NT2/D1 (cell line): ENCODE measurements at regions not wholly inside any gene's neighbourhood (a gene's known extent, or its start where the extent isn't known, plus 50 kb on each side); places are given as distances from the start of the nearest gene placed in this dataset.
"Not testable (repeated sequence)": the region's sequence is repeated elsewhere in the genome, so short reads cannot be mapped to it uniquely, and the experiment has no call there.

Experiments used
- DNase-seq: peaks from one replicate; pipeline ENCODE4 v3.0.0-alpha.2; 2011; ENCODE audit warnings: low read depth, low spot score
- H3K27me3 ChIP-seq: 2 replicates; pipeline ENCODE4 v1.6.0; 2011; ENCODE audit warnings: mild to moderate bottlenecking; ENCODE audit not compliant: insufficient read length, insufficient read depth
- H3K36me3 ChIP-seq: 2 replicates; pipeline ENCODE4 v1.6.1; 2011; ENCODE audit warnings: mild to moderate bottlenecking, low read length, mixed read lengths; ENCODE audit not compliant: insufficient read depth, insufficient read length
- H3K4me1 ChIP-seq: 2 replicates; pipeline ENCODE4 v1.5.1; 2011; ENCODE audit not compliant: insufficient read depth, insufficient read length
- H3K4me3 ChIP-seq: 2 replicates; pipeline ENCODE4 v1.5.1; 2011; ENCODE audit warnings: low read depth; ENCODE audit not compliant: insufficient read length
- H3K9ac ChIP-seq: 2 replicates; pipeline ENCODE4 v1.6.0; 2011; ENCODE audit warnings: low read depth; ENCODE audit not compliant: insufficient read length
- H3K9me3 ChIP-seq: 2 replicates; pipeline ENCODE4 v1.5.1; 2011; ENCODE audit warnings: mild to moderate bottlenecking, low read length; ENCODE audit not compliant: insufficient read depth
- SUZ12 ChIP-seq: IDR thresholded peaks from 2 replicates; pipeline ENCODE4 v1.6.1; 2011; ENCODE audit not compliant: insufficient read length, insufficient read depth; ENCODE audit errors: extremely low read depth
- YY1 ChIP-seq: IDR thresholded peaks from 2 replicates; pipeline ENCODE4 v1.6.1; 2011; ENCODE audit not compliant: insufficient read length, insufficient read depth
- ZNF274 ChIP-seq: IDR thresholded peaks from 2 replicates; pipeline ENCODE4 v1.6.1; 2011; ENCODE audit warnings: mild to moderate bottlenecking, low read depth, low read length

DNA sequence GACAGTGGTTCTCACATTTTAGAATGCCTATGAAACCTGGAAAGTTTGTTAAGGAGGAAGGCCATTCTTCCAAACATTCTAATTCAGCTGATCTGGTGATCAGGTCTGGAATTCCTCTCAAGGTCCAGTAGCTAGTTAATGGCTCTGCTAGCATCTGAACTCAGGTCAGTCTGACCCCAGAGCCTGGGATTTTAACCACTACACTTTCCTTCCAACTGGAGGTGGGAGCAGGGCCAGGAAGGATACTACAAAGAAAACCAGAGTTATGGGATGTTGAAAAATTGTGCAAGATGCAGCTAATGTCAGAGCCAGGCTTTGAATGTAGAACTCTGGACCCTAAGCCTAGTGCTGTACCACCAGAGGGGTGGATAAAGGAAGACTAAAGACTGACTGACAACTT is 73.6 kb upstream of the NID2 start:
- Histone ChIP-seq H3K4me1 (no peaks in the 10 kb centered on the region), H3K9ac (no peak overlapping the region), H3K36me3 (no peaks in the 10 kb centered on the region), H3K9me3 (no peaks in the 10 kb centered on the region), H3K4me3 (no peak overlapping the region), H3K27me3 (no peaks in the 10 kb centered on the region)
- no peak for DNase-seq
- TF ChIP-seq ZNF274 (no peak), SUZ12 (no peak), YY1 (no peak)

GRCh38 chr14:52131640-52132320 is 62.9 kb upstream of the NID2 start:
- peaks cover 10% of the 10 kb centered on the region for H3K9me3 ChIP-seq
- no peak overlapping the region for H3K4me3 ChIP-seq
- no peak for TF ChIP-seq ZNF274
- no peak for TF ChIP-seq YY1
- TF ChIP-seq SUZ12: no peak
- H3K4me1 ChIP-seq: no peaks in the 10 kb centered on the region
- no peak overlapping the region for H3K9ac ChIP-seq
- no peaks in the 10 kb centered on the region for H3K27me3 ChIP-seq
- no peaks in the 10 kb centered on the region for H3K36me3 ChIP-seq
- peak; percentile 71 for DNase-seq

DNA sequence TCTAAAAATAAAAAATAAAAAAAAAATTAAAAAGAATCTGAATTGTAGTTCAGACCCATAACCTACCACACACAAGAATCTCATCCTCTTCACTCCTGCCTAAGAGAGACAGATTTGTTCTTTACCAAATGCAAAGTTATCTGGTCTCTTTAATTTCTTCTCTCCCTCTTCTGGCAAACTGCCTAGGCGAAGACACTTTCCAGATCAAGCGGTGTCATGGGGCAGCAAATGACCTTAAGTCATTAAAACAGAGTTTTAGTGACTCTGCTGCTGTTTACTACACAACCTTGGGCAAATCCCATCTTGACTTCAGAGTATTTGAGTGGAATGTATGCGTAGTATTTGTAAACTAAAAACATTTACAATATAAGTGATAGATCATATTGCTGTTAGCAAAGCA is 60.9 kb upstream of the NID2 start:
- Histone ChIP-seq H3K9ac (no peak overlapping the region), H3K9me3 (no peaks in the 10 kb centered on the region), H3K36me3 (no peaks in the 10 kb centered on the region), H3K27me3 (no peaks in the 10 kb centered on the region), H3K4me1 (no peaks in the 10 kb centered on the region), H3K4me3 (no peak overlapping the region)
- DNase-seq: no peak
- TF ChIP-seq SUZ12 (no peak), YY1 (no peak), ZNF274 (no peak)

DNA sequence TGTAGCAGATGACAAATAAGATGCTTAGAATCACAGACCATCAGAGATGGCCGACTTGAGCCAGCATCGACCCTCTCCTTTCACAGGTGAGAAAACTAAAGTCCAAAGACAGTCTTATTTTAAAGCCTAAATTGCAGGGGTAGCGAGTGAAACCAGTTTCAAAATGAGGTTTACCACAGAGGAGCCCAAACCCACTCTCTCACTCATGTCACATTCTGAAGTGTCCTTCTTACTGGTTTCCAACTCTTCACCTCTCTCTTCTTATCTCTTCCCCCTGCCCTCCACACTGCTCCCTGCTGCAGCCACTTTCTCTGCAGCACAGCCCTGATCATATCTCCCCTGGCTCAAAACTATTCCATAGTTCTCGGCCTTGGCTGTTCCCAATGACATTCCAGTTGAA is 57.0 kb upstream of the NID2 start:
- DNase-seq: no peak
- Histone ChIP-seq H3K36me3 (no peaks in the 10 kb centered on the region), H3K4me1 (peaks cover 2% of the 10 kb centered on the region), H3K27me3 (no peaks in the 10 kb centered on the region), H3K9me3 (no peaks in the 10 kb centered on the region; the same call in 1 of the 2 replicates), H3K4me3 (no peak overlapping the region), H3K9ac (no peak overlapping the region)
- TF ChIP-seq SUZ12 (no peak), YY1 (no peak), ZNF274 (no peak)

GRCh38 chr14:52124791-52125684 is 56.2 kb upstream of the NID2 start:
- peak; percentile 39 for DNase-seq
- TF ChIP-seq YY1 (no peak), SUZ12 (no peak), ZNF274 (no peak)
- Histone ChIP-seq H3K4me1 (peaks cover 2% of the 10 kb centered on the region), H3K4me3 (no peak overlapping the region), H3K9me3 (no peaks in the 10 kb centered on the region; the same call in 1 of the 2 replicates), H3K27me3 (no peaks in the 10 kb centered on the region), H3K9ac (no peak overlapping the region), H3K36me3 (no peaks in the 10 kb centered on the region)

- not testable (repeated sequence) for H3K4me1 ChIP-seq, H3K4me3 ChIP-seq, H3K9me3 ChIP-seq, DNase-seq, H3K36me3 ChIP-seq, H3K9ac ChIP-seq, H3K27me3 ChIP-seq
Measured at GRCh38 chr14:52122163-52122562, 53.3 kb upstream of the NID2 start.

DNA sequence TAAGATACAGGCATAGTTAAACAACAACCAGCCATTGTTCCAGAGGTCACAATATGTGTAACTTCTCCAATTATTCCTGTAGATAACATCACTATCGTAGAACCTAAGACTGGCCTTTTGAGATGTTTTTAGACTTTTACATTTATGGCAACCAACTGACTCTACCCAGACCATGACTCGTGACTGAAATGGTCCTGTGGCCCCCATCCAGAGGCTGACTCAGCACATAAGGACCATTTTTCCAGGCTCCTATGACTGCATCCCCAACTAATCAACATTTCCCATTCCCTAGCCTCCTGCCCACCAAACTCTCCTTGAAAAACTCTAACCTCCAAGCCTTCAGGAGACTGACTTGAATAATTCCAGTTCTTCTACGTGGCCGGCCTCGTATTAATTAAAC is 52.6 kb upstream of the NID2 start:
- H3K9me3 ChIP-seq: no peaks in the 10 kb centered on the region; the same call in 1 of the 2 replicates
- H3K4me1 ChIP-seq: peaks cover 2% of the 10 kb centered on the region
- no peak for DNase-seq
- H3K9ac ChIP-seq: no peak overlapping the region
- no peaks in the 10 kb centered on the region for H3K36me3 ChIP-seq
- TF ChIP-seq ZNF274: no peak
- no peak for TF ChIP-seq SUZ12
- no peak overlapping the region for H3K4me3 ChIP-seq
- no peaks in the 10 kb centered on the region for H3K27me3 ChIP-seq
